B cell (primary cell): ENCODE measurements at regions not wholly inside any gene's neighbourhood (a gene's known extent, or its start where the extent isn't known, plus 50 kb on each side); places are given as distances from the start of the nearest gene placed in this dataset.

ENCODE experiments used
- ATAC-seq: fragments of 200-7000 bp; cut with Tn5 transposase; one replicate; pipeline ENCODE4 v1.10.0; 2021; ENCODE audit warnings: low read depth, mild to moderate bottlenecking, moderate number of reproducible peaks, moderate library complexity
- CTCF ChIA-PET: fragments of 350-600 bp; sonication (Branson Sonifier 250); formaldehyde crosslinking; loops from one replicate; lab custom pipeline; 2021; ENCODE audit warnings: antibody characterized with exemption, inconsistent platforms; lab: Charles Lee
- POLR2A ChIA-PET: fragments of 350-600 bp; sonication (Branson Sonifier 250); formaldehyde crosslinking; loops from one replicate; lab custom pipeline; 2021; ENCODE audit warnings: antibody characterized with exemption; lab: Charles Lee
- DNase-seq: peaks from one replicate; pipeline ENCODE4 v3.0.0; 2013
- H2AFZ ChIP-seq: 2 replicates; pipeline ENCODE4 v1.6.1; 2012; ENCODE audit warnings: mild to moderate bottlenecking, low read depth, low read length; ENCODE audit not compliant: insufficient read depth, poor library complexity, severe bottlenecking
- H3K27ac ChIP-seq, 2 donors: 1 replicate in 1 of 2; 2 replicates in 1 of 2; pipeline ENCODE4 v1.5.1; 2012 to 2013; ENCODE audit warnings: low read length in 2 of 2, mild to moderate bottlenecking in 2 of 2, moderate library complexity in 1 of 2
- H3K27me3 ChIP-seq, 4 experiments: fragments of 200-600 bp in 1 of 4; sonication (generic) in 1 of 4; replicated peaks in 1 of 4; 1 replicate in 2 of 4; 2 replicates in 2 of 4; pipeline versions ENCODE4 v1.6.1 to v1.7.0; 2013 to 2016; ENCODE audit warnings: low read length in 3 of 4, mild to moderate bottlenecking in 2 of 4, mixed read lengths in 1 of 4, moderate library complexity in 1 of 4; ENCODE audit not compliant: insufficient read depth in 4 of 4, control insufficient read depth in 3 of 4; ENCODE audit errors: control extremely low read depth in 1 of 4
- H3K36me3 ChIP-seq, 2 experiments: replicated peaks in 1 of 2; 1 replicate in 1 of 2; 2 replicates in 1 of 2; pipeline versions ENCODE4 v1.6.1 to v1.7.1; 2013; ENCODE audit warnings: low read length in 1 of 2; ENCODE audit not compliant: insufficient read depth in 2 of 2, control insufficient read depth in 1 of 2; ENCODE audit errors: control extremely low read depth in 1 of 2, extremely low read depth in 1 of 2
- H3K4me1 ChIP-seq, 2 donors: fragments of 200-600 bp in 1 of 2; sonication (generic) in 1 of 2; 1 replicate in 1 of 2; 2 replicates in 1 of 2; pipeline versions ENCODE4 v1.5.1 to v1.6.1; 2013 to 2017; ENCODE audit warnings: low read length in 2 of 2; ENCODE audit not compliant: control insufficient read depth in 2 of 2, insufficient read depth in 2 of 2
- H3K4me2 ChIP-seq: replicated peaks from 2 replicates; pipeline ENCODE3; 2012; ENCODE audit warnings: mild to moderate bottlenecking, low read depth, low read length; ENCODE audit not compliant: poor library complexity, severe bottlenecking
- H3K4me3 ChIP-seq, 5 experiments: fragments of 200-600 bp in 1 of 5; sonication (generic) in 1 of 5; 1 replicate in 3 of 5; 2 replicates in 2 of 5; pipeline versions ENCODE4 v1.5.1 to v1.7.0; 2011 to 2016; ENCODE audit warnings: low read length in 4 of 5, mild to moderate bottlenecking in 4 of 5, low read depth in 2 of 5, control low read depth in 1 of 5, moderate library complexity in 1 of 5; ENCODE audit not compliant: insufficient read depth in 1 of 5; ENCODE audit errors: control extremely low read depth in 1 of 5, extremely low read depth in 1 of 5
- H3K79me2 ChIP-seq: fragments of 200-600 bp; sonication (generic); one replicate; pipeline ENCODE4 v1.6.0; 2016; ENCODE audit warnings: low read length; ENCODE audit not compliant: control insufficient read depth, insufficient read depth
- H3K9ac ChIP-seq: fragments of 200-600 bp; sonication (generic); 2 replicates; pipeline ENCODE4 v1.6.1; 2017; ENCODE audit warnings: mild to moderate bottlenecking, low read length, moderate library complexity
- H3K9me3 ChIP-seq, 3 donors: one replicate each; pipeline versions ENCODE4 v1.6.1 to v1.7.1; 2013; ENCODE audit warnings: low read length in 2 of 3; ENCODE audit not compliant: control insufficient read depth in 2 of 3, insufficient read depth in 1 of 3; ENCODE audit errors: control extremely low read depth in 1 of 3
- H4K20me1 ChIP-seq: 2 replicates; pipeline ENCODE4 v1.6.0; 2012; ENCODE audit warnings: mild to moderate bottlenecking, low read length; ENCODE audit not compliant: insufficient read depth, control insufficient read depth, poor library complexity, severe bottlenecking
- H3K27ac Mint-ChIP-seq: one replicate; pipeline ENCODE4 v1.8.0; 2021; ENCODE audit warnings: mixed read lengths
- H3K27me3 Mint-ChIP-seq: one replicate; pipeline ENCODE4 v1.8.0; 2021; ENCODE audit warnings: mixed read lengths
- H3K4me1 Mint-ChIP-seq: one replicate; pipeline ENCODE4 v1.8.0; 2021; ENCODE audit warnings: mixed read lengths
- H3K4me3 Mint-ChIP-seq: one replicate; pipeline ENCODE4 v1.8.0; 2021; ENCODE audit warnings: mixed read lengths
- H3K9me3 Mint-ChIP-seq: one replicate; pipeline ENCODE4 v1.8.0; 2022; ENCODE audit warnings: mixed read lengths; ENCODE audit not compliant: insufficient read depth
- EZH2 ChIP-seq: IDR thresholded peaks from 2 replicates; pipeline ENCODE4 v1.6.1; 2012; ENCODE audit warnings: borderline replicate concordance, low read depth, mild to moderate bottlenecking, moderate library complexity, low read length; ENCODE audit not compliant: insufficient read depth, poor library complexity, severe bottlenecking
- WGBS: methylation state at CpG from one replicate; pipeline ENCODE4 v1.1.5; 2013; ENCODE audit warnings: missing lambda C conversion rate; ENCODE audit not compliant: insufficient coverage; 5-methylcytosine and 5-hydroxymethylcytosine counted together
- intact Hi-C: fragments of 100-400 bp; cut with micrococcal nuclease; formaldehyde crosslinking; loops from one replicate; pipeline ENCODE4 v1.10.0; 2022
- TF ChIP-seq, protein P1 (sequence below): fragments of 200-600 bp; IDR thresholded peaks from one replicate; pipeline ENCODE4 v1.8.0; 2022; ENCODE audit warnings: antibody characterized with exemption, mild to moderate bottlenecking

- no peaks in the 10 kb centered on the region for H3K4me1 ChIP-seq
- Mint-ChIP-seq H3K4me1 (no peaks in the 10 kb centered on the region), H3K9me3 (peaks cover 3% of the 10 kb centered on the region), H3K27me3 (no peaks in the 10 kb centered on the region), H3K4me3 (no peak overlapping the region), H3K27ac (no peak overlapping the region)
- no CpG with 5 or more reads among the region's 3 CpGs for WGBS
- H3K4me3 ChIP-seq, result no peak overlapping the region
- no peaks in the 10 kb centered on the region for H3K36me3 ChIP-seq
- no peak overlapping the region for H3K9ac ChIP-seq
- no peak for TF ChIP-seq EZH2
- TF ChIP-seq, protein P1, sequence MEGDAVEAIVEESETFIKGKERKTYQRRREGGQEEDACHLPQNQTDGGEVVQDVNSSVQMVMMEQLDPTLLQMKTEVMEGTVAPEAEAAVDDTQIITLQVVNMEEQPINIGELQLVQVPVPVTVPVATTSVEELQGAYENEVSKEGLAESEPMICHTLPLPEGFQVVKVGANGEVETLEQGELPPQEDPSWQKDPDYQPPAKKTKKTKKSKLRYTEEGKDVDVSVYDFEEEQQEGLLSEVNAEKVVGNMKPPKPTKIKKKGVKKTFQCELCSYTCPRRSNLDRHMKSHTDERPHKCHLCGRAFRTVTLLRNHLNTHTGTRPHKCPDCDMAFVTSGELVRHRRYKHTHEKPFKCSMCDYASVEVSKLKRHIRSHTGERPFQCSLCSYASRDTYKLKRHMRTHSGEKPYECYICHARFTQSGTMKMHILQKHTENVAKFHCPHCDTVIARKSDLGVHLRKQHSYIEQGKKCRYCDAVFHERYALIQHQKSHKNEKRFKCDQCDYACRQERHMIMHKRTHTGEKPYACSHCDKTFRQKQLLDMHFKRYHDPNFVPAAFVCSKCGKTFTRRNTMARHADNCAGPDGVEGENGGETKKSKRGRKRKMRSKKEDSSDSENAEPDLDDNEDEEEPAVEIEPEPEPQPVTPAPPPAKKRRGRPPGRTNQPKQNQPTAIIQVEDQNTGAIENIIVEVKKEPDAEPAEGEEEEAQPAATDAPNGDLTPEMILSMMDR, result no peak
- no peaks in the 10 kb centered on the region for H3K27me3 ChIP-seq
- POLR2A ChIA-PET, result no interaction called here
- no peak for DNase-seq
- intact Hi-C loops, result no loop called here
- CTCF ChIA-PET, result no interaction called here
- H2AFZ ChIP-seq, result no peak overlapping the region
- no peaks in the 10 kb centered on the region for H4K20me1 ChIP-seq
- no peaks in the 10 kb centered on the region for H3K79me2 ChIP-seq
- H3K9me3 ChIP-seq, result peaks cover 0 to 4% (median 0%) of the 10 kb centered on the region in 3 donors
- H3K4me2 ChIP-seq, result no peak overlapping the region
- no peak for ATAC-seq
- no peak overlapping the region for H3K27ac ChIP-seq
Measured at GRCh38 chr5:24742334-24742733, 97.6 kb upstream of the CDH10 start.

DNA sequence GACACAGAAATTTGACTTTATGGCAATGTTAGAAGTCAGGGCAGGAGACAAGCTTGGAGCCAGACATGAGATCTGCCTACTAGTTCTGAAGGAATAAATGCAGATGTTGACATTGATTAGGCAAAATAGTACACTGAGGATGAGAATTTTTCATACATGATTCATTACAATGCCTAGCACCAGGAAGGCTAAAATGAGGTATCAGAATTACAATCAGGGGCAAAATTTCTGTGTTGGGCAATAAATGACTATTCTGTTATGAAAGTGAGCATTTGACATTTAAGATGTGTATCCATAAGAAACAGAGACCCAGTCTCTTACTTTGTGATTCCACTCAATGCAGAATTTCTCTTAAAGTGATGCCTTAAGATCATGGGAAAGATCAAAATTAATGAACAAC is 92.4 kb upstream of the CDH10 start:
- Histone ChIP-seq H3K9me3 (peaks cover 0 to 8% (median 0%) of the 10 kb centered on the region in 3 donors), H3K79me2 (no peaks in the 10 kb centered on the region), H4K20me1 (no peaks in the 10 kb centered on the region), H3K4me3 (no peak overlapping the region), H3K27ac (no peak overlapping the region), H3K4me2 (no peak overlapping the region), H3K36me3 (no peaks in the 10 kb centered on the region), H3K4me1 (no peaks in the 10 kb centered on the region), H2AFZ (no peak overlapping the region), H3K9ac (no peak overlapping the region), H3K27me3 (no peaks in the 10 kb centered on the region)
- no peaks in the 10 kb centered on the region for H3K4me1 Mint-ChIP-seq
- intact Hi-C loops, result no loop called here
- ChIA-PET POLR2A (no interaction called here), CTCF (no interaction called here)
- peaks cover 2% of the 10 kb centered on the region for H3K9me3 Mint-ChIP-seq
- H3K27ac Mint-ChIP-seq, result no peak overlapping the region
- TF ChIP-seq, protein P1, result no peak
- no peak for TF ChIP-seq EZH2
- ATAC-seq (no peak), DNase-seq (no peak)
- no peak overlapping the region for H3K4me3 Mint-ChIP-seq
- no peaks in the 10 kb centered on the region for H3K27me3 Mint-ChIP-seq
